Lower lobe of right lung (tissue), 2 donors: ENCODE measurements at regions not wholly inside any gene's neighbourhood (a gene's known extent, or its start where the extent isn't known, plus 50 kb on each side); places are given as distances from the start of the nearest gene placed in this dataset.

Experiments
- ATAC-seq, 2 donors: fragments of 200-7000 bp; cut with Tn5 transposase; one replicate each; pipeline ENCODE4 v1.9.1; 2020 to 2022; ENCODE audit warnings: mild to moderate bottlenecking in 2 of 2, moderate library complexity in 2 of 2
- DNase-seq: peaks from one replicate; pipeline ENCODE4 v3.0.0-alpha.2; 2020
- H3K27ac ChIP-seq: fragments of 200-600 bp; one replicate; pipeline ENCODE4 v1.8.0; 2022
- H3K27me3 ChIP-seq: fragments of 200-600 bp; one replicate; pipeline ENCODE4 v1.8.0; 2022; ENCODE audit warnings: low read depth
- H3K36me3 ChIP-seq: fragments of 200-600 bp; one replicate; pipeline ENCODE4 v1.8.0; 2022; ENCODE audit warnings: mild to moderate bottlenecking
- H3K4me1 ChIP-seq: fragments of 200-600 bp; one replicate; pipeline ENCODE4 v1.8.0; 2022
- H3K4me3 ChIP-seq: fragments of 200-600 bp; one replicate; pipeline ENCODE4 v1.8.0; 2022; ENCODE audit warnings: mild to moderate bottlenecking
- H3K9me3 ChIP-seq: fragments of 200-600 bp; one replicate; pipeline ENCODE4 v1.8.0; 2022
- intact Hi-C: fragments of 100-400 bp; cut with DNase I; formaldehyde crosslinking; loops from one replicate; pipeline ENCODE4 v1.11.0; 2022
- TF ChIP-seq, protein P1 (sequence below): fragments of 200-600 bp; IDR thresholded peaks from one replicate; pipeline ENCODE4 v1.8.0; 2022; ENCODE audit warnings: antibody characterized with exemption, mild to moderate bottlenecking
- donor health status: DM: no; HTN: yes; CAD: no; lungs with severe emphysema.

DNA sequence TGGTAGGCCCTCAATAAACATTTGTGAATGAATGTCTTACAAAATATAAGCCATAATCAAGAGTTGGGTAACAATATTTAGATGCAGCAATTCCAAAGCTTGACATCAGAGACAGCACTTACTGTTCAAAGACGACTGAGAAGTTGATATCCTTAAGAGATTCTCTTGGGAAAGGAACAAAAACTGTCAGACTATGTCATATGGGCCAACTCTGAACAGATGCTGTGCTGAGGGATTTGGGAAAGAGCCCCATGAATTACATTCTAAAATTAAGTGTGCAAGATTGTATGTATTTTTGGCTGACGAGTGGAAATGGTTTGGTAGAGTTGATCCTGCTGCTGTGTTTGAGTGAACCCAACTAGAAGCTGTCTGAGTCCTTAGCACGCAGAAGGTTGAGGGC, 250.7 kb upstream of the LINC00305 start:
- H3K27ac ChIP-seq = no peak overlapping the region
- DNase-seq (no peak), ATAC-seq (no peak)
- H3K36me3 ChIP-seq = no peaks in the 10 kb centered on the region
- TF ChIP-seq, protein P1, sequence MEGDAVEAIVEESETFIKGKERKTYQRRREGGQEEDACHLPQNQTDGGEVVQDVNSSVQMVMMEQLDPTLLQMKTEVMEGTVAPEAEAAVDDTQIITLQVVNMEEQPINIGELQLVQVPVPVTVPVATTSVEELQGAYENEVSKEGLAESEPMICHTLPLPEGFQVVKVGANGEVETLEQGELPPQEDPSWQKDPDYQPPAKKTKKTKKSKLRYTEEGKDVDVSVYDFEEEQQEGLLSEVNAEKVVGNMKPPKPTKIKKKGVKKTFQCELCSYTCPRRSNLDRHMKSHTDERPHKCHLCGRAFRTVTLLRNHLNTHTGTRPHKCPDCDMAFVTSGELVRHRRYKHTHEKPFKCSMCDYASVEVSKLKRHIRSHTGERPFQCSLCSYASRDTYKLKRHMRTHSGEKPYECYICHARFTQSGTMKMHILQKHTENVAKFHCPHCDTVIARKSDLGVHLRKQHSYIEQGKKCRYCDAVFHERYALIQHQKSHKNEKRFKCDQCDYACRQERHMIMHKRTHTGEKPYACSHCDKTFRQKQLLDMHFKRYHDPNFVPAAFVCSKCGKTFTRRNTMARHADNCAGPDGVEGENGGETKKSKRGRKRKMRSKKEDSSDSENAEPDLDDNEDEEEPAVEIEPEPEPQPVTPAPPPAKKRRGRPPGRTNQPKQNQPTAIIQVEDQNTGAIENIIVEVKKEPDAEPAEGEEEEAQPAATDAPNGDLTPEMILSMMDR = no peak
- no peak overlapping the region for H3K4me3 ChIP-seq
- no peaks in the 10 kb centered on the region for H3K9me3 ChIP-seq
- intact Hi-C loops = no loop called here
- no peaks in the 10 kb centered on the region for H3K4me1 ChIP-seq
- no peaks in the 10 kb centered on the region for H3K27me3 ChIP-seq

DNA sequence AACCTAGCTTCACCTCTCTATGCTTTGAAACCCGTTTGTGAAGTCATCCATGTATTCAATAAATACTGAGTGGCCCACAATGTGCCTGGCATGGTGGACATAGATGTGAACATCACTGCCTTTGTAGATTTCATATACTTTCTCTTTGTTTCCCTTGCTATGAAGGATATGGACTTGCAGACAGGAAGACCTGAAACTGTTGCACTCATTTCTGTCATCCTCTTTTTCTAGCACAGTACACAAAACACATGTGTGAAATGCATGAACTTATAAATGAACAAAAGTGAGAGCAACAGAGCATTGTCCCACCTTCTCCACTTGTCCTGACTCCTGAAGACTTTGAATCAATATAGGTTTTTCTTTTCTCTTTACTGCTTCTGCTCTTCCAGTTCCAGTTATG, 249.4 kb upstream of the LINC00305 start:
- Histone ChIP-seq H3K9me3 (no peaks in the 10 kb centered on the region), H3K4me1 (no peaks in the 10 kb centered on the region), H3K4me3 (no peak overlapping the region), H3K27ac (no peak overlapping the region), H3K27me3 (no peaks in the 10 kb centered on the region), H3K36me3 (no peaks in the 10 kb centered on the region)
- no peak for DNase-seq
- TF ChIP-seq, protein P1 = no peak
- intact Hi-C loops = no loop called here
- no peak for ATAC-seq

DNA sequence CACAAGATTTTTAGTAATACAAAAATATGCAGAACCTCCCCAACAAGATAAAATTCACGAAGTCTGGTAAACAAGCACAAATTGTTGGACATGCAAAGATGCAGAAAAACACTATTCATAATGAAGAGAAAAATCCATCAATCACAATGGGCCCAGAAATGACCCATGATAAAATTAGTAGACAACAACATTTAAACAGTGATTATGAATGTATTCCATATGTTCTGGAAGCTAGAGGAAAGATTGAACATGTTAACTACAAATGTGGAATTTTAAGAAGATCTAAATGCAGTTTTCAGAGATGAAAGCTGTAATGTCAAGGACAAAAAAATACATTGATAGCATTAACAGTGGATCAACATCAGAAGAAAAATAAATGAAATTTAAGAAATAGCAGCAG, 243.3 kb upstream of the LINC00305 start:
- no peaks in the 10 kb centered on the region for H3K27me3 ChIP-seq

DNA sequence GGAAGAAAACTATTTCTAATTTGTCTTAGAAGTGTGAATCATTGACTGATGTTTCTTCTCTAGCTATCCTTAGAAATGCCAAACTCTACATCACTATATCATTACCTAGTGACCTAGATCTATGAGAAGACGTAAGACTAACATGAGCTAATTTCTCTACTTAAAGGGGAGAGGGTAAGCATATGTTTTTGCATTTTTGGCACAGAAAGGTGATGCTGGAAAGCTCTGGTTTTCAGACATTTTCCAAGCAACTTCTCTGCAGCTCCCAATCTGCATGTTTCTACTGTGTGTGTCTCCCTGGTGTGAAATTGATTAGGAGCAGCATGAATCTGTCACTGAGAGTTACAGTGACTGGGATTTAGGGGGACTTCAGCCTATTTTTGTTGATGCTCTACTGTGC, 235.2 kb upstream of the LINC00305 start:
- ATAC-seq (no peak), DNase-seq (no peak)
- Histone ChIP-seq H3K9me3 (no peaks in the 10 kb centered on the region), H3K27ac (no peak overlapping the region), H3K27me3 (no peaks in the 10 kb centered on the region), H3K4me1 (no peaks in the 10 kb centered on the region), H3K36me3 (no peaks in the 10 kb centered on the region), H3K4me3 (no peak overlapping the region)
- TF ChIP-seq, protein P1 = no peak
- intact Hi-C loops = no loop called here

More for the DNA sequence above, 243.3 kb upstream of the LINC00305 start:
- ATAC-seq (no peak), DNase-seq (no peak)
- TF ChIP-seq, protein P1 = no peak
- no peak overlapping the region for H3K27ac ChIP-seq
- intact Hi-C loops = no loop called here
- no peak overlapping the region for H3K4me3 ChIP-seq
- no peaks in the 10 kb centered on the region for H3K4me1 ChIP-seq
- H3K36me3 ChIP-seq = no peaks in the 10 kb centered on the region
- no peaks in the 10 kb centered on the region for H3K9me3 ChIP-seq

DNA sequence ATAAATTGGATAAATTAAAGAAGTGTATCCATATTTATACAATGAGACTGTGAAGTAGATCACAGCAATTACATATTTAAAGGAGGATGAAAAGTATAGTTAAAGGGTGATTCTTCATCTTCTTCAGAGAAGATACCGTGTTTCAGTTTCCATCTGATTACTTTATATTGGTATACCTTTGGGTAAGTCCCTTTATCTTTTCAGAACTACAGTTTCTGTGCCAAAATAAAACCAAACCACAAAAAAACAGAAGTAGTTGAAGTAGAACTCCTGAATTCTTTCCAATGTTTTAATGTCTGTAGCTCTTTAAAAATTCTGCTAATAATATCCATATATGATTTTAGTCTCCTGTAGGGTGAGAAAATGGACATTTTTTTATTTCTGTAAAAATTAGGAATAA, 231.2 kb upstream of the LINC00305 start:
- no peak overlapping the region for H3K4me3 ChIP-seq
- DNase-seq = no peak
- no peak overlapping the region for H3K27ac ChIP-seq
- H3K4me1 ChIP-seq = no peaks in the 10 kb centered on the region
- TF ChIP-seq, protein P1 = no peak
- ATAC-seq = no peak
- no peaks in the 10 kb centered on the region for H3K36me3 ChIP-seq
- H3K27me3 ChIP-seq = no peaks in the 10 kb centered on the region
- no peaks in the 10 kb centered on the region for H3K9me3 ChIP-seq
- intact Hi-C loops = no loop called here

DNA sequence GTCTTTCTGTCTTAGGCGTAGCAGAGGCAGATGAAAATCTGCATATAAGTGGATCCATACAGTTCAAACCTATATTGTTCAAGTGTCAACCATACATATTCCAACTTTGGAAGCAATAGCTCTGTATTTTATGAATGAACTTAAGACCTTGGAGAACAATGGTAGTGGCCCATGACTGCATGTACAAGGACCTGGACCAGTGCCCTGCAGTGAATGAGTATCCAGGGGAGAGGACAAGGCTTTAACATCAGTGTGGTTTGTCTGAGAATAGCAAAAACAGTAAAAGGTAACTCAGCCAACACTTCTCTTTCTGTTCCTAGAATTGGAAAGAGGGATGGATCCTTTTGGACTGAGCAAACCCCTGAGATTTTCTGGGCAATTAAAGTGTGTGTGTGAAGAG, 230.8 kb upstream of the LINC00305 start:
- TF ChIP-seq, protein P1 = no peak
- intact Hi-C loops = no loop called here
- no peak for DNase-seq
- no peaks in the 10 kb centered on the region for H3K9me3 ChIP-seq
- no peaks in the 10 kb centered on the region for H3K27me3 ChIP-seq
- no peak overlapping the region for H3K4me3 ChIP-seq
- no peaks in the 10 kb centered on the region for H3K36me3 ChIP-seq
- H3K4me1 ChIP-seq = no peaks in the 10 kb centered on the region
- no peak overlapping the region for H3K27ac ChIP-seq
- no peak for ATAC-seq
